AG10803 (cell line): ENCODE measurements at regions not wholly inside any gene's neighbourhood (a gene's known extent, or its start where the extent isn't known, plus 50 kb on each side); places are given as distances from the start of the nearest gene placed in this dataset.
"Not testable (repeated sequence)": the region's sequence is repeated elsewhere in the genome, so short reads cannot be mapped to it uniquely, and the experiment has no call there.

Experiments
- DNase-seq: peaks from one replicate; pipeline ENCODE4 v3.0.0; 2010; ENCODE audit warnings: low read depth
- H3K4me3 ChIP-seq: 2 replicates; pipeline ENCODE4 v1.5.1; 2011; ENCODE audit warnings: mild to moderate bottlenecking, low read length, control low read depth
- CTCF ChIP-seq: conservative IDR thresholded peaks from 2 replicates; pipeline ENCODE4 v1.5.1; 2011; ENCODE audit warnings: mild to moderate bottlenecking, low read length, control low read depth, inconsistent platforms

GRCh38 chr12:115801871-115802270, 475.6 kb downstream of the MED13L start:
- TF ChIP-seq CTCF: no peak
- no peak overlapping the region for H3K4me3 ChIP-seq
- no peak for DNase-seq

GRCh38 chr12:115799610-115800009, 477.9 kb downstream of the MED13L start:
- TF ChIP-seq CTCF: no peak
- H3K4me3 ChIP-seq: no peak overlapping the region
- DNase-seq: no peak

GRCh38 chr12:115798309-115798917, 479.1 kb downstream of the MED13L start:
- H3K4me3 ChIP-seq: no peak overlapping the region
- DNase-seq: no peak
- TF ChIP-seq CTCF: no peak

GRCh38 chr12:115794659-115795081, 482.8 kb downstream of the MED13L start:
- no peak for TF ChIP-seq CTCF

GRCh38 chr12:115791331-115791730, 486.2 kb downstream of the MED13L start:
- no peak for TF ChIP-seq CTCF
- no peak overlapping the region for H3K4me3 ChIP-seq
- no peak for DNase-seq

More at GRCh38 chr12:115794659-115795081, 482.8 kb downstream of the MED13L start:
- DNase-seq: no peak
- H3K4me3 ChIP-seq: no peak overlapping the region

GRCh38 chr12:115790526-115790925, 487.0 kb downstream of the MED13L start:
- no peak overlapping the region for H3K4me3 ChIP-seq
- TF ChIP-seq CTCF: no peak
- DNase-seq: no peak

GRCh38 chr12:115786490-115786889, 491.0 kb downstream of the MED13L start:
- not testable (repeated sequence) for DNase-seq, H3K4me3 ChIP-seq

GRCh38 chr12:115785548-115785947, 491.9 kb downstream of the MED13L start:
- no peak for TF ChIP-seq CTCF
- no peak for DNase-seq
- H3K4me3 ChIP-seq: no peak overlapping the region
